Keratinocyte (primary cell): ENCODE measurements at regions not wholly inside any gene's neighbourhood (a gene's known extent, or its start where the extent isn't known, plus 50 kb on each side); places are given as distances from the start of the nearest gene placed in this dataset.

ENCODE experiments used
- DNase-seq: peaks from one replicate; pipeline ENCODE4 v3.0.0-alpha.2; 2011; ENCODE audit warnings: low read depth, missing footprints, low spot score
- FAIRE-seq: peaks from 2 replicates; lab custom pipeline; 2011; peaks lifted over from hg19 to GRCh38; lab: Jason Lieb, UNC
- H2AFZ ChIP-seq: 2 replicates; pipeline ENCODE4 v1.6.0; 2012; ENCODE audit warnings: low read length, control low read depth, inconsistent platforms; ENCODE audit not compliant: control insufficient read depth
- H3K27ac ChIP-seq: 2 replicates; pipeline ENCODE4 v1.5.1; 2011; ENCODE audit warnings: low read length; ENCODE audit not compliant: control insufficient read depth, insufficient read depth
- H3K27me3 ChIP-seq: 3 replicates; pipeline ENCODE4 v1.6.0; 2011; ENCODE audit warnings: low read length; ENCODE audit not compliant: control insufficient read depth, insufficient read depth; ENCODE audit errors: extremely low read depth
- H3K36me3 ChIP-seq, 2 experiments: 2 replicates in 1 of 2; 3 replicates in 1 of 2; pipeline ENCODE4 v1.5.1; 2011; ENCODE audit warnings: low read length in 2 of 2, mild to moderate bottlenecking in 1 of 2; ENCODE audit not compliant: control insufficient read depth in 2 of 2, insufficient read depth in 2 of 2; ENCODE audit errors: extremely low read depth in 1 of 2
- H3K4me1 ChIP-seq: 3 replicates; pipeline ENCODE4 v1.5.1; 2011; ENCODE audit warnings: low read length; ENCODE audit not compliant: control insufficient read depth, insufficient read depth; ENCODE audit errors: extremely low read depth
- H3K4me2 ChIP-seq: 3 replicates; pipeline ENCODE4 v1.6.0; 2011; ENCODE audit warnings: low read depth, low read length; ENCODE audit not compliant: control insufficient read depth, insufficient read depth; ENCODE audit errors: extremely low read depth
- H3K4me3 ChIP-seq, 3 experiments: fragments of 200-600 bp in 1 of 3; sonication (generic) in 1 of 3; 2 replicates in 2 of 3; 3 replicates in 1 of 3; pipeline ENCODE4 v1.5.1; 2011 to 2016; ENCODE audit warnings: low read length in 3 of 3, mild to moderate bottlenecking in 3 of 3, control low read depth in 2 of 3, inconsistent platforms in 1 of 3, low read depth in 1 of 3, mixed read lengths in 1 of 3, mixed run types in 1 of 3, moderate library complexity in 1 of 3; ENCODE audit not compliant: control insufficient read depth in 2 of 3, insufficient read depth in 2 of 3; ENCODE audit errors: extremely low read depth in 1 of 3
- H3K79me2 ChIP-seq: 2 replicates; pipeline ENCODE4 v1.6.0; 2012; ENCODE audit warnings: low read length; ENCODE audit not compliant: control insufficient read depth, insufficient read depth
- H3K9ac ChIP-seq: 3 replicates; pipeline ENCODE4 v1.6.0; 2011; ENCODE audit warnings: low read length; ENCODE audit not compliant: control insufficient read depth, insufficient read depth; ENCODE audit errors: extremely low read depth
- H3K9me1 ChIP-seq: 3 replicates; pipeline ENCODE4 v1.6.0; 2011; ENCODE audit warnings: low read length; ENCODE audit not compliant: control insufficient read depth, insufficient read depth; ENCODE audit errors: extremely low read depth
- H3K9me3 ChIP-seq: 2 replicates; pipeline ENCODE4 v1.5.1; 2012; ENCODE audit warnings: low read depth, low read length; ENCODE audit not compliant: control insufficient read depth
- H4K20me1 ChIP-seq: 3 replicates; pipeline ENCODE4 v1.6.0; 2011; ENCODE audit warnings: low read length; ENCODE audit not compliant: control insufficient read depth, insufficient read depth; ENCODE audit errors: extremely low read depth
- EZH2 ChIP-seq: IDR thresholded peaks from one replicate; pipeline ENCODE4 v1.6.1; 2012; ENCODE audit warnings: inconsistent platforms, mild to moderate bottlenecking, low read length, moderate library complexity
- dilution Hi-C: fragments of 300-500 bp; cut with MboI; formaldehyde crosslinking; loops from one replicate; pipeline ENCODE4 v1.7.0; 2020; ENCODE audit warnings: low sequenced_read_pairs; ENCODE audit not compliant: extremely low pct_ligation_motif_present
- TF ChIP-seq, protein P1 (sequence below), 3 experiments: IDR thresholded peaks in 1 of 3; conservative IDR thresholded peaks in 1 of 3; optimal IDR thresholded peaks in 1 of 3; 2 replicates in 2 of 3; 3 replicates in 1 of 3; pipeline versions ENCODE3 to v1.5.1; 2011; ENCODE audit warnings: low read length in 3 of 3, mild to moderate bottlenecking in 3 of 3, moderate library complexity in 2 of 3, control low read depth in 1 of 3, inconsistent platforms in 1 of 3; ENCODE audit not compliant: insufficient read depth in 2 of 3; ENCODE audit errors: extremely low read depth in 1 of 3

DNA sequence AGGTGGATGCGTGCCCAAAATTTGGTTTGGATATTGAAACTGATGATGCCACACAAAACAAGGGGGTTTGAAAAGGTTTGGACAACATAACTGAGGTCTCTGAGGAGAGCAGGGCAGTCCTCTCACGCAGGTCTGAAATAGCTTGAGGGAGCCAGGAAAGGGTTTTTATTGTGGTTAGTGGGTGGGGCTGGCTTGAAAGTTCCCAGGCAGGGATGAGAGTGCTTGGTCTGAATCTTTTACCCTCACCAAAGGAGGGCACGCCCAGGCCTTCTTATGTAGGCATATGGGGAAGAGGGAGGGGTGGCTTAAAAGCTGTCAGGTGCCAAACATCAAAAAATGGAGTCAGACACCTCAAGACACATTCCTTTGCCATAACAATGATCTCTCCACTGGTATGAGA lies 493.1 kb upstream of the CCDC196 start:
- no peaks in the 10 kb centered on the region for H3K36me3 ChIP-seq
- H3K9ac ChIP-seq = no peak overlapping the region
- H3K27me3 ChIP-seq = no peaks in the 10 kb centered on the region
- no peak overlapping the region for H3K27ac ChIP-seq
- dilution Hi-C loops = no loop called here
- DNase-seq (no peak), FAIRE-seq (no peak)
- H3K79me2 ChIP-seq = no peaks in the 10 kb centered on the region
- no peaks in the 10 kb centered on the region for H3K9me1 ChIP-seq
- H2AFZ ChIP-seq = no peak overlapping the region
- TF ChIP-seq, protein P1, sequence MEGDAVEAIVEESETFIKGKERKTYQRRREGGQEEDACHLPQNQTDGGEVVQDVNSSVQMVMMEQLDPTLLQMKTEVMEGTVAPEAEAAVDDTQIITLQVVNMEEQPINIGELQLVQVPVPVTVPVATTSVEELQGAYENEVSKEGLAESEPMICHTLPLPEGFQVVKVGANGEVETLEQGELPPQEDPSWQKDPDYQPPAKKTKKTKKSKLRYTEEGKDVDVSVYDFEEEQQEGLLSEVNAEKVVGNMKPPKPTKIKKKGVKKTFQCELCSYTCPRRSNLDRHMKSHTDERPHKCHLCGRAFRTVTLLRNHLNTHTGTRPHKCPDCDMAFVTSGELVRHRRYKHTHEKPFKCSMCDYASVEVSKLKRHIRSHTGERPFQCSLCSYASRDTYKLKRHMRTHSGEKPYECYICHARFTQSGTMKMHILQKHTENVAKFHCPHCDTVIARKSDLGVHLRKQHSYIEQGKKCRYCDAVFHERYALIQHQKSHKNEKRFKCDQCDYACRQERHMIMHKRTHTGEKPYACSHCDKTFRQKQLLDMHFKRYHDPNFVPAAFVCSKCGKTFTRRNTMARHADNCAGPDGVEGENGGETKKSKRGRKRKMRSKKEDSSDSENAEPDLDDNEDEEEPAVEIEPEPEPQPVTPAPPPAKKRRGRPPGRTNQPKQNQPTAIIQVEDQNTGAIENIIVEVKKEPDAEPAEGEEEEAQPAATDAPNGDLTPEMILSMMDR (optimal IDR thresholded peaks at IDR 0.05 in 1 of 3, IDR thresholded peaks at IDR 0.05 in 1 of 3, conservative IDR thresholded peaks at IDR 0.05 in 1 of 3; ENCODE audit: extremely low read depth in 1 of 3, insufficient read depth in 2 of 3, low read length in 3 of 3) = no peak
- TF ChIP-seq EZH2 = no peak
- no peak overlapping the region for H3K4me2 ChIP-seq
- H3K9me3 ChIP-seq = no peaks in the 10 kb centered on the region
- H3K4me3 ChIP-seq = no peak overlapping the region
- H4K20me1 ChIP-seq = no peaks in the 10 kb centered on the region
- no peaks in the 10 kb centered on the region for H3K4me1 ChIP-seq

DNA sequence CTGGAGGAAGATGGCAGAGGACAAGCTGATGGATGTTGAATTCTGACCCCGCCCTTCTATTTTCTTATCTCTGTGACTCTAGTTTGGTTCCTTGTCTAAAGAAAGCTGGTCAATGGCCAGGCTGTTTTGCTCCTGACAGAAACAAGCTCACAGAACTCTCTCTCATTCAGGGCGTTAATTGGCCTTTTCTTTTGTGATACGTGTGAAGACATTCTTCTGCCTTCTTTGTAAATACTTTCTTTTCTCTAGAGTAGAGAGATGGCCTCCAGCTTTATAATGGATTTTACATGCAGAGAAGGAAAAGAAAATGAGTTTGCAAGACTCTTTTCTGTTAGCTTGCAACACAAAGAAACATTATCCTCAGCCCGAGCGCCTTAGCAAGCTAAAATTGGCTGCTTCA lies 492.2 kb upstream of the CCDC196 start:
- Histone ChIP-seq H3K27me3 (no peaks in the 10 kb centered on the region), H4K20me1 (no peaks in the 10 kb centered on the region), H3K36me3 (no peaks in the 10 kb centered on the region), H3K9me1 (no peaks in the 10 kb centered on the region), H3K27ac (no peak overlapping the region), H3K9me3 (no peaks in the 10 kb centered on the region), H3K4me1 (no peaks in the 10 kb centered on the region), H2AFZ (no peak overlapping the region), H3K79me2 (no peaks in the 10 kb centered on the region), H3K9ac (no peak overlapping the region), H3K4me3 (no peak overlapping the region), H3K4me2 (no peak overlapping the region)
- DNase-seq (no peak), FAIRE-seq (no peak)
- dilution Hi-C loops = no loop called here
- TF ChIP-seq EZH2 = no peak

- H3K9me3 ChIP-seq = no peaks in the 10 kb centered on the region
- no peaks in the 10 kb centered on the region for H3K27me3 ChIP-seq
- no peak for TF ChIP-seq EZH2
- TF ChIP-seq, protein P1 (optimal IDR thresholded peaks at IDR 0.05 in 1 of 3, IDR thresholded peaks at IDR 0.05 in 1 of 3, conservative IDR thresholded peaks at IDR 0.05 in 1 of 3; ENCODE audit: extremely low read depth in 1 of 3, insufficient read depth in 2 of 3, low read length in 3 of 3) = no peak
- H3K4me2 ChIP-seq = no peak overlapping the region
- no peaks in the 10 kb centered on the region for H3K36me3 ChIP-seq
- no peak overlapping the region for H3K4me3 ChIP-seq
- H2AFZ ChIP-seq = no peak overlapping the region
- H3K79me2 ChIP-seq = no peaks in the 10 kb centered on the region
- no peak overlapping the region for H3K27ac ChIP-seq
- DNase-seq (no peak), FAIRE-seq (no peak)
- dilution Hi-C loops = no loop called here
- H3K9ac ChIP-seq = no peak overlapping the region
- no peaks in the 10 kb centered on the region for H3K4me1 ChIP-seq
- no peaks in the 10 kb centered on the region for H4K20me1 ChIP-seq
- no peaks in the 10 kb centered on the region for H3K9me1 ChIP-seq
Observed at GRCh38 chr14:65997347-65997746, 488.8 kb upstream of the CCDC196 start.
